Inferior parietal cortex (tissue), 1 donor: ENCODE measurements at regions not wholly inside any gene's neighbourhood (a gene's known extent, or its start where the extent isn't known, plus 50 kb on each side); places are given as distances from the start of the nearest gene placed in this dataset.

ENCODE experiments used
- DNase-seq: peaks from one replicate; pipeline ENCODE4 v3.0.0-alpha.2; 2016; ENCODE audit errors: extremely low spot score

- DNase-seq = no peak
Observed at GRCh38 chr22:48522271-48522670, 1305.4 kb downstream of the BRD1 start.

DNA sequence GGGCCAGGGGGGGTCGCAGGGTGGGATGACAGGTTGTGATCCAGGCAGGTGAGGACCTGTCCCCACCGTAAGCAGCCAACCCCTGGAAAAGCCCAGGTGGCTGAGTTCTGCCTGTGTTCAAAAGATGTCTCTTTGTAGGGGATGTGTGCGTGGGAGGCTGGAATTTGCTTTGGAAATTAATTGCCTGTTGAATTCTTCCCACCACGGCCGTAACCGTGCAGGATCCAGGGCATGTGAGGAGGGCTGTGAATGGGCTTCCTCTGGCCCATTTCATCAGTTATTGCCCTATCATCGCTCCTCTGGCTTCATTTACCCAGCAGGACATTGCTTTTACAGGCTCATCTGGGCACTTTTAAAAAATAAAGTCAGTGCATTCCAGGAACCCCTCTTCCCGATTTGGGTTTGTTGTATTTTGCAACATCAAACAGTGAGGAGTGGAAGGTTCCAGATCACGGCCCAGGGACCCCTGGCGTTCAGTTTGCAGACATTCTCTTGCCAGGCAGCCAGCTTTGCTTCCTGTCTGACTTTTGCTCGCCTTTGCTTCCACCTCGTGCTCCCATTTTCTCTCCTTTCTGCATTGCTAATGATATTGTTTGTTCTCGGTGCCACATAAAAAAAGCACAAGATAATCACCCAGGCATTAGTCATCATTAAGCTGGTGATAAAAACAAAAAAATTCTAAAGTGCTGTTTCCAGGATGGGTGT, 1306.6 kb downstream of the BRD1 start:
- DNase-seq = no peak

DNA sequence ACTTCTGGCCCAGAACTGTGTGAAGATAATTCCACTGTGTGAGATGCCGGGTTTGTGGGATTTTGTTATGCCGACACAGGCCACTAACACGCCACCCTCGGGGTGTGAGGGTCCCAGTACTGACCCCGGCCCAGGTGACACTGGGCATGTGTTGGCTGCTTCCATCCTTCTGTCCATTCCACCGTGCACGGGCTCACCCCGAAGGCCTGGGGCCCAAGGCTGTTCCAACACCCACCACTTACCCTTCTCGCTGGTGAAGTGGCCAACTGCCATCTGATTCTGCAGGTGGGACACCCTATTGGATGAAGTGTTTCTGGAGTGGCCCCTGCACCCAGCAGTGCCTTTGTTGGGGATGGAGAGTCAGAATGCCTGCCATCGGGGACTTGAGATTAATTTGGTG, 1307.5 kb downstream of the BRD1 start:
- no peak for DNase-seq

DNA sequence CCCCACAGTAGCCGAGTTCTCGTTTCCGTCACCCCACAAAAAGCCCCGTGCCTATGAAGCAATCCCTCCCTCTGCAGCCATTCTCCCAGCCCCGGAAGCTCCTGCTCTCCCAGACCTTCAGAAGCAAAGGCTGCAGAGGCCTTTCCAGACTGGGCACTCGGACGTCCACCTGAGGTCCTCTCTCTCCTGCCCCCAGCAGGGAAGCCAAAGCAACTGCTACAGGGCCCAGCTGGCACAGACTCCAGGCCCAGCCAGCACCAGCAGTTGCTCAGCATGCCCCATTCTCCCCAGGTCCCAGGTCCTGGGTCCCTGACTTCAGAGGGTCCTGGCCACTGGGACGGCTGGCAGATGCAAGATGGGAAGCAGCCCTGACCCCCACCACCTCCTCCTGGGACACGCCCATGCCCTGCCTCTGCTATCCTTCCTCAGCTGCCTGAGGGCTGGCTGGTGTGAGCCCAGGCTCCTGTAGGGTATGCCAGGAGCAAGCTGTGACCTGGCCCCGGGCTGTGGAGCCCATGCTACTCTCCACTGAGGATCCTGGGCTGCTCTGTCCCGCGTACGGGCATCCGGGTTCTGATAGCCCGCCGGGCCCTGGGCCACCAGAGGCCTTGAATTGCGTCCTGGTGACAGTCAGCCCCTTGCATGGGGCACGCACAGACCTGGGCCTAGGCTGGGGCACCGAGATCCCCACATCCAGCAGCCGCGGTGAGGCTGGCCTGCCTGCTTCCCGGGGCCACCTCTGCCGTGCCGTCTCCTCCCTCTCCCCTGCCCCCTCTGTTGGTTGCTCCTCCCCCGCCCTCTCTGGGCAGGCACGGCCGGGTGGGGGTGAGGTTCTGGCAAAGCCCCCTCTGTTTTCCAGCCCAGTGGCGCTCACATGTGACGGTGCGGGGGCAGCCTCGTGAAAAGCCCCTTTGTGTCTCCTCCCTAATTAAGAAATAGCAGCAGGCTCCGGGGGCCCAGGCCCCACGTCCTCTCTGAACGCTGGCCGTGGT, 1310.3 kb downstream of the BRD1 start:
- DNase-seq = peak; percentile 55

GRCh38 chr22:48516571-48516970, 1311.1 kb downstream of the BRD1 start:
- DNase-seq = no peak

DNA sequence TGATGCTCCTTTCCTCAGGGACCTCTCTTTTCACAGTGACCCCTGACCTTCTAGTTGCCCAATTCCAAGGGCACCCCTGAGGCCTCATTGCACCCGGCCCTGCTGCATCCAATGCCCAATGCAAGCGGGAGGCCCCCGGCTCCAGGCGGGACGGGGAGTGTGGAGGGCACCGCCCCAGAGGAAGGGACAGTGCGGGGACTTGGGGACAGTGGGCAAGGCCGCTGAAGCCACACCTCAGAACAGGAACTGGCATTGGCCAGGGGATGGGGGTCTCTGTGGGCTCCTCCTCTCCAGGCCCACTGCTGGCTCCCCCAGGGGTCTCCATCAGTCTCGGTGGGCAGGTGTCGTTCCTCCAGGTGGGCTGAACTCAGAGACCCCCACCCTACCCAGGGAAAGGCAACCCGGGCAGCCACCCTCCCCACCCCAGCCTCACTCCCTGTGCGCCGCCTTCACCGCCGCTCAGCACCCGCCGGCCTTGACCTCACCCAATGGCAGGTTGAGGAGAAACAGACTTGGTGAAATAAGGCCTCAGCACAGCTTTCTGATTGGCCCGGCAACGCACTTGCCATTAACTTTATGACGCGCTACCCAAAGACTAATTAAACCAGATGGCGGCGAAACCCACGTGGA, 1312.0 kb downstream of the BRD1 start:
- DNase-seq = no peak

DNA sequence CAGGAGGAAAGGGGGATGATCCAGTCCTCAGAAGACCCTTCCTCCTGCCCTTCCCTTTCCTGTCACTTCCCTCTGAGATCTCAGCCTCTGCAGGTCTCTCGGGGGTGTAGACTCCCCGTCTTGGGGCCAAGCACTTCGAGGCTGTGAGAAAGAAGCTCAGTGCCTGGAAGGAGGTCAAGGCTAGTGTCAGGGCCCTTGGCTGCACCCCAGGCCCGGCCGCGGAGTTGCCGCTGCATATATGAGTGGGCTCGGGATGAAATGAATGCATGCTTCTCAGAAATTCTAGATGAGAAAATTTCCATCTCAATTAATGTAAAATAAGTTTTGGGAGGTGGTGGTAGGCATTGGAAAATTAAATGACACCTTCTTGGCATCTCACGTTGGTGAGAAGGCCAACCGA, 1313.7 kb downstream of the BRD1 start:
- no peak for DNase-seq

DNA sequence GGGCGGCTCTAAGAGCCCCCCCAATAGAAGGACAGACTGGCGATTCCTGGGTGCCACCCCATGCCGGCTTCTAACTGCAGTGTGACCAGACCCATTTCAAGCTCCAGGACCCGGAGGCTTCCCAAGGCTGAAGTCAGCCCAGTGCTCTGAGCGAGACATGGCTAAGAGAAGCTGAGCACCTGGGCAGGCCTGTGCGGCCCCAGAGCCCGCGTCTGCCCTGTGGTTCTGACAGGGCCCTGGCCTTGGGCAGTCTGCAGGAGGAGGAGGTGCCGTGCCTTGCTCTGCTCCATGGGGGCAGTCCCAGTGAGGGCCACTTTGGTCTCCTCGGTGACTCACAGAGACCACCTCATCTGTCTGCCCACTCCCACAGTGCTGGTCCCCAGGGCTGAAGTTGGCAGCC, 1314.2 kb downstream of the BRD1 start:
- DNase-seq = no peak

DNA sequence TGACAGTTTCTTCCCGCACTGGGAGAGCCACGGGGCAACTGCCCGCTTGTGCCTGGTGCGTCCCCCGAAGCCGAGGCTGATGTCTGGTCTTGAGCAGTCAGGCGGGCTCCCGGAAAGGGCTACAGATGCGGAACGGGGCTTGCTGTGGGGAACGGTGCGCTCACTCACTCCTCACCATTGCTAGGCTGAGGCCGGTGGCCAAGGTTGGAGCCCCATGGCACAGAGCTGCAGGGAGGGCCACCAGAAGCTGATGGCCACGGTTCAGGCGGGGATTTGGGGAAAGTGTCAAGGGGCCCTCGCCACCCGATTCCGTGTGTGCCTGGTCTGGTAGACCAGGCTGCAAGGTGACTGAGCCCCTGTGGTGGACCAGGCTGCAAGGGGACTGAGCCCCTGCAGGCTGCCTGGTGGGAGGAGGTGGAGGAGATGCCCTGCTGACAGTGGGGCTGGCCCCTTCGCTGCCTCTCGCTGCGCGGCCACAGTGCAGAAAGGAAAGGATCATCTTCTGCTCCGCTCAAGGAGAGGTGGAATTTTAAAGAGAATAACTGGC, 1315.8 kb downstream of the BRD1 start:
- DNase-seq = no peak

DNA sequence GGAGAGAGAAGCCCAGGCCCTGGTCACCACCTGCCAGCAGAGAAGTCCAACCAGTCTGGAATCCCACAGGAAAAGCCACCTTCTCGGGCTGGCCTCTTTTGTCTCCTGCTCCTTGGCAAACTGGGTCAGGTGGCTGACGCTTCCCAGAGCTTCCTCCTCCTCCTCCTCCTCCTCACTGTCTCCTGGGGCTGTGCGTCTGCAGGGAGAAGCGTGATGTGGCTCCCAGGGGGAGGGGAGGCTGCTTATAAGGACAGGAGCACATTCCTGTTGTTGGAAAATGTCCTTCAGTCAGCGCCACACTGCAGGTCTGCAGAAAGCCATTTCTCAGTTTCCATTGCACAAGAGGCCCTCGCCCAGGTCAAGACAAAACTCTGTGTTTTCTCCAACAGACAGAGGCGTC, 1316.5 kb downstream of the BRD1 start:
- DNase-seq = no peak

DNA sequence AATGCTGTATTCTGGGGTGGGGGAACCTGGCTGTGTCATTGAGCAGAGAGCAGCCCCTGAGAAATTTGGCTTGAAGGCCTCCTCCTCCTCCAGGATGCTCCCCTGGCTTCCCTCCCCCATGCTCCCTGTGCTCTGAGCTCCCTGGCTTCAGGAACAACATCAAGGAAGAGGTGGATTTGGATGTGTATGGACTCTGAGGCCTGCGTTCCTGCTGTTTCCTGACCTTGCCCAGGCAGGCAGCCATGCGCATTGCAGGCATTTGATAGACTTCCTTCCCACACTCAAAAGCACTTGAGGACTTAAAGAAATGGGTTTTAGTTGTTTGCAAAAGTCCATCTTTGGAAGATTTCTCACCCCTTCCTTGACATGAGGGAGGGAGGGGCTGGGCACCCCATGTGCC, 1317.1 kb downstream of the BRD1 start:
- DNase-seq = no peak

DNA sequence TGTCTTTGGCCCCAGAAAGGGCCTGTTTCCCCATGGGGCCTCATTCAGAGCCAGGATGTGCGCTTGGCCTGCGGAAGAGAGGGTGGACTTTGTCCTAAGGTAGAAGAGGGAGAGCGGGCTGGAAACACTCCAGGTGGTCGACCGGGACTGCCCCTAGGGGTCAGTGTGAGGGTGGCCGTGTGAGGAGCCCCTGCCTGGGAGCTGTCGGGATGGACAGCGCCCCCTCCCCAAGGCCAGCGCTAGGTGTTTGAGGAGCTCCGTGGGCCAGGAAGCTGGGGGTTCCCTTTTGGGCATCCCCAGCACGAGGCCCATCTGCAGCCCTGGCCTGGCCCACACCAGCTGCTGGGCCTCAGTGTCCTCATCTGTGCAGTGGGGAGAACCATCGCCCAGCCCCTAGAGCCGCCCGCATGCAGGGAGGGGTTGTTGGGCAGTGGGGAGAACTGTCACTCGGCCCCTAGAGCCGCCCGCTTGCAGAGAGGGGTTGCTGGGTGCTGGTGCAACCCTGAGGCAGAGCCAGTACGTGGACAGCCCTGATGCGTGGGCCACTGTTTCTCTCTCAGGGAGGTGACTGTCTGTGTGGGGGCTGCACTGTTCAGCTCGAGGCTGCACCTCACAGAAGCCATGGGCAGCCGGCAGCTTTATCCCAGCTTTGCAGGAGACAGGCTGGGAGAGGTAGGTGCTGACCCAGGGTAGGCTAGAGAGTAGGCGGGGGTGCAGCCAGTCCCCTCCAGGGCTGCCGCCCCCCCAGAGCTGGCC, 1319.9 kb downstream of the BRD1 start:
- no peak for DNase-seq

GRCh38 chr22:48507171-48507570, 1320.5 kb downstream of the BRD1 start:
- no peak for DNase-seq

DNA sequence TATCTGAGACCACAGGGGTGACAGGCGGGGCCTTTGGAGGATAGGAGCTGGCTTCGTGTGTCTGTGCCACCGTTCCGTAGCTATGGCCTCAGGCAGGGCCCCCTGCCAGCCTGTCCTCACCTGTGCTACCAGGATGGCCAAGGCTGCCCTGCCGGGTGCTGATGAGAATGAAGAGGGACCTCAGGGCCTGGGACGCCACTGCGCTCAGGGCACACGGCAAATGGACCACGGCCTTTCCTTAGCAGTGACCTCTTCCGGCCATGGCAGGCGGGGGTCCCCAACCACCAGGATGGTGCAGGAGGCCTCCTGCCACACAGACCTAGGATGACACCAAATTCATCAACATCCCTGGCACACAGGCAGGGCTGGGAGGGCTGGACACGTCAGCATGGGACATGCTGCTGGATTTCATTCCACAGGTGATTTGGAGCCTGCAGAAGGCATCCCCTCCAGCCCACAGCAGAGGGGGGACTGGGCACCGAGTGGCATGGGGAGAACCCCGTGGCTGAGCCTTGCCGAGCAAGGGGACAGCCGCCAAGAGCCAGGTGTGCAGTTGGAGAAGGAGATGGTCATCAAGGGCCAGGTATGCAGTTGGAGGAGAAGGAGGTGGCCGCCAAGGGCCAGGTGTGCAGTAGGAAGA, 1321.0 kb downstream of the BRD1 start:
- no peak for DNase-seq

DNA sequence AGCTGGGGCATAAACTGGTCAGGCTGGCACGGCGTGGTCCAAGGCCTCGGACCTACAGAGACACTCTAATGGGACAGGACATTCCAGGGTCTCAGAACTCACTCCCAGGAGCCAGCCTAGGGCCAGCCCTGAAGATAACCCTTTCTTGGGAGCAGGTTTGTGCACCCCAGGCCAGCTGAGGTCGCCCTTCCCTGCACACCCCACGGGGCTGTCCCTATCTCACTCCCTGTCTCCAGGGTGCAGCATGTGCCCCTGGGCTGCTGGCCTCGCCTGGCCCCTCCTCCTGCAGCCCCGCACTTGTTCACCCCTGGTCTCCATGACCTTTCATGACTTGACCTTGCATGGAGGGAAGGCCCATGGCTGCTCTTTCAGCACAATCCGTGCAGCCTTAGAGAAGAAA, 1321.8 kb downstream of the BRD1 start:
- no peak for DNase-seq

DNA sequence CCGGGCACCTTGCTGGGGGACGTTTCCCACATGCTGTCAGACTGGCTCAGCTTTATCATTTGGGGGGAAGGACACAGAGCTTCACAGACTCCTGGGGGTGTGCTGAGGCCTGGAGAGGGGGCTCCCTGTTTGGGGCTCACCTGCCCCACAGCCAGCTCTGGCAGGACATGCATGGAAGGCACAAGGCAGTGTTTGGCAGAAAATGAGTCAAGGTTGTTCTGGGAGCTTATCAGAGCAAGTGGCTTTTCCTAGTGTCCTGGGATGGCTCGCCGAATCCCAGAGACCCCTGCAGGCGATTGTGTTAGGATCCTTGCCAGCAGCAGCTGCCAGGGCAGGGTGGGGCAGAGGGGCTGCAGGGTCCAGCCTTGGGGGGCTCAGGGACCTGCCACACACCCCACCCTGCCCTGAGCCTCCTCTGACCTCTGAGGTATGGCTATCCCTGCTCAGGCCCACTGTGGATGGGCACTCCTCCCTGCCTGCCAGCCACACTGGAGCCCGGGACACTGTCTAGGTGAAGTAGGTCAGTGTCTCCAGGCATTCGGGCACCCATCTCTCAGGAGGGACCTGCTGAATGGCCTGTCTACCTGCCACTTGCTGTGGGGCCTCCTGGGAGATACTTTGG, 1323.0 kb downstream of the BRD1 start:
- no peak for DNase-seq

- no peak for DNase-seq
Observed at GRCh38 chr22:48503876-48504275, 1323.8 kb downstream of the BRD1 start.

- no peak for DNase-seq
Observed at GRCh38 chr22:48503035-48503625, 1324.5 kb downstream of the BRD1 start.

DNA sequence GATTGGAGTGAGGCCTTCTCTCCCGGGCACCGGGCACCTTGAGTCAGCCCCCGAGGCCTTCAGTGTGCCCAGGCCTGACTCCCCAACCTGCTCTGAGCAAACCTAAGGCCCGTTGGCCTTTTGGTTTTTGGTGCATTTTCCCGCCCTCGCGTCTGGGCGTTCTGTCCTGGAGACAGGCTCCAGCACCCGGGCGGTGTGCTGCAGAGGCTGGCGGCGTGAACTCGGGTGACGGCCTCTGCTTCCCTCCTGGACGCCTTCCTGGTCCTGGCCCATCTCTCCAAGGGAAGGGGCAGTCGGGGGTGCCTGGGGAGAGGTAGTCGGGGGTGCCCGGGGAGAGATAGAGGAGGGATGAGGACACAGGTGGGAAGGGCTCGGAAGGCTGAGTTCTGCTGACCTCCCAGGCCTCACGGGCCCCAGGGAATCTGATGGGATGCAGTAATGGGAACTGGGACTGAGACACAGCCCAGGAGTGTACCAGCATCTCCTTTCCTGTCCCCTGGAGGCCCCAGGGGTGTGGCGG, 1326.4 kb downstream of the BRD1 start:
- no peak for DNase-seq
